GM18870 (cell line): ENCODE measurements at regions not wholly inside any gene's neighbourhood (a gene's known extent, or its start where the extent isn't known, plus 50 kb on each side); places are given as distances from the start of the nearest gene placed in this dataset.

Source experiments
- ATAC-seq: cut with Tn5 transposase; IDR thresholded peaks from one replicate; pipeline ENCODE4 v1.9.1; 2021; ENCODE audit warnings: moderate library complexity; ENCODE audit not compliant: unreplicated experiment

GRCh38 chr7:156458011-156458410 is 182.6 kb upstream of the RNF32 start:
- ATAC-seq, result no peak

GRCh38 chr7:156456503-156457115 is 184.0 kb upstream of the RNF32 start:
- ATAC-seq, result no peak

- ATAC-seq, result no peak
These were observed 184.5 kb upstream of the RNF32 start for GRCh38 chr7:156456032-156456431.

- no peak for ATAC-seq
These were observed 190.1 kb upstream of the RNF32 start for GRCh38 chr7:156450473-156450872.

GRCh38 chr7:156448918-156449317 is 191.7 kb upstream of the RNF32 start:
- no peak for ATAC-seq

- no peak for ATAC-seq
These were observed 193.6 kb upstream of the RNF32 start for GRCh38 chr7:156446990-156447389.

GRCh38 chr7:156445997-156446761 is 194.4 kb upstream of the RNF32 start:
- no peak for ATAC-seq

- no peak for ATAC-seq
These were observed 198.1 kb upstream of the RNF32 start for GRCh38 chr7:156442516-156442915.

GRCh38 chr7:156440456-156440855 is 200.1 kb upstream of the RNF32 start:
- ATAC-seq, result no peak

- ATAC-seq, result no peak
These were observed 202.6 kb upstream of the RNF32 start for GRCh38 chr7:156438011-156438410.

- no peak for ATAC-seq
These were observed 203.5 kb upstream of the RNF32 start for GRCh38 chr7:156437021-156437614.

- no peak for ATAC-seq
These were observed 204.9 kb upstream of the RNF32 start for GRCh38 chr7:156435486-156436231.

GRCh38 chr7:156434706-156435105 is 205.9 kb upstream of the RNF32 start:
- ATAC-seq, result no peak

- ATAC-seq, result no peak
These were observed 208.6 kb upstream of the RNF32 start for GRCh38 chr7:156432018-156432417.

GRCh38 chr7:156430109-156430508 is 210.5 kb upstream of the RNF32 start:
- no peak for ATAC-seq

GRCh38 chr7:156429514-156429913 is 211.1 kb upstream of the RNF32 start:
- no peak for ATAC-seq

- ATAC-seq, result no peak
These were observed 216.7 kb upstream of the RNF32 start for GRCh38 chr7:156423876-156424275.

GRCh38 chr7:156420496-156420895 is 220.1 kb upstream of the RNF32 start:
- ATAC-seq, result no peak

GRCh38 chr7:156419782-156420181 is 220.8 kb upstream of the RNF32 start:
- ATAC-seq, result no peak

GRCh38 chr7:156402255-156402654 is 238.3 kb upstream of the RNF32 start:
- no peak for ATAC-seq

GRCh38 chr7:156401617-156402016 is 239.0 kb upstream of the RNF32 start:
- ATAC-seq, result no peak

- no peak for ATAC-seq
These were observed 240.5 kb upstream of the RNF32 start for GRCh38 chr7:156400046-156400445.
